ENCODE measurements at regions not wholly inside any gene's neighbourhood (a gene's known extent, or its start where the extent isn't known, plus 50 kb on each side); places are given as distances from the start of the nearest gene placed in this dataset.
A peak's percentile ranks its signal among the peaks of the same experiment; 100 is the strongest.

GRCh38 chr20:57948180-57948955 is 238.6 kb upstream of the PMEPA1 start:
- no peak for DNase-seq (ENCODE audit: low read depth, low spot score)

GRCh38 chr20:57947421-57948179 is 237.8 kb upstream of the PMEPA1 start:
- DNase-seq (ENCODE audit: low read depth, low spot score), result no peak

GRCh38 chr20:57946559-57947315 is 236.9 kb upstream of the PMEPA1 start:
- DNase-seq (ENCODE audit: low read depth, low spot score), result no peak

GRCh38 chr20:57944988-57945387 is 235.2 kb upstream of the PMEPA1 start:
- no peak for DNase-seq (ENCODE audit: low read depth, low spot score)

GRCh38 chr20:57943950-57944349 is 234.1 kb upstream of the PMEPA1 start:
- DNase-seq (ENCODE audit: low read depth, low spot score), result no peak

GRCh38 chr20:57943291-57943690 is 233.5 kb upstream of the PMEPA1 start:
- DNase-seq (ENCODE audit: low read depth, low spot score), result no peak

GRCh38 chr20:57941604-57942381 is 232.0 kb upstream of the PMEPA1 start:
- peak; percentile 41 for DNase-seq (ENCODE audit: low read depth, low spot score)

- no peak for DNase-seq (ENCODE audit: low read depth, low spot score)
These were observed 231.2 kb upstream of the PMEPA1 start for GRCh38 chr20:57940868-57941522.

- no peak for DNase-seq (ENCODE audit: low read depth, low spot score)
These were observed 230.6 kb upstream of the PMEPA1 start for GRCh38 chr20:57940376-57940775.

- no peak for DNase-seq (ENCODE audit: low read depth, low spot score)
These were observed 229.7 kb upstream of the PMEPA1 start for GRCh38 chr20:57939499-57939898.

- DNase-seq (ENCODE audit: low read depth, low spot score), result peak; percentile 19
These were observed 228.6 kb upstream of the PMEPA1 start for GRCh38 chr20:57938158-57939108.

- no peak for DNase-seq (ENCODE audit: low read depth, low spot score)
These were observed 227.0 kb upstream of the PMEPA1 start for GRCh38 chr20:57936636-57937385.

GRCh38 chr20:57934913-57935312 is 225.1 kb upstream of the PMEPA1 start:
- no peak for DNase-seq (ENCODE audit: low read depth, low spot score)

GRCh38 chr20:57934007-57934805 is 224.4 kb upstream of the PMEPA1 start:
- DNase-seq (ENCODE audit: low read depth, low spot score), result peak; percentile 18

GRCh38 chr20:57932227-57932864 is 222.5 kb upstream of the PMEPA1 start:
- no peak for DNase-seq (ENCODE audit: low read depth, low spot score)

GRCh38 chr20:57930351-57930750 is 220.5 kb upstream of the PMEPA1 start:
- DNase-seq (ENCODE audit: low read depth, low spot score), result peak; percentile 84

- no peak for DNase-seq (ENCODE audit: low read depth, low spot score)
These were observed 218.6 kb upstream of the PMEPA1 start for GRCh38 chr20:57928181-57928967.

Data from ELF-1 (cell line).